Caco-2 (cell line): ENCODE measurements at regions not wholly inside any gene's neighbourhood (a gene's known extent, or its start where the extent isn't known, plus 50 kb on each side); places are given as distances from the start of the nearest gene placed in this dataset.

Experiments used
- BruUV-seq: library from RNA; stranded (reverse); fragments of 400-500 nt; replicated peaks from 2 replicates; lab custom pipeline; 2021; lab: Mats Ljungman, UMichigan
- CTCF ChIA-PET: fragments of 300-600 bp; sonication (Branson Sonifier 250); formaldehyde crosslinking; loops from one replicate; lab custom pipeline; 2022; ENCODE audit warnings: antibody characterized with exemption; lab: Charles Lee
- POLR2A ChIA-PET: fragments of 300-600 bp; sonication (Branson Sonifier 250); formaldehyde crosslinking; loops from one replicate; lab custom pipeline; 2022; ENCODE audit warnings: antibody characterized with exemption; lab: Charles Lee
- DNase-seq, 2 experiments: peaks; one replicate each; pipeline versions ENCODE4 v3.0.0 to v3.0.0-alpha.2; 2020 to 2022
- H3K27me3 ChIP-seq: replicated peaks from 2 replicates; pipeline ENCODE4 v1.6.0; 2011; ENCODE audit warnings: low read length; ENCODE audit not compliant: control insufficient read depth, insufficient read depth
- H3K36me3 ChIP-seq: 2 replicates; pipeline ENCODE4 v1.5.1; 2011; ENCODE audit warnings: low read length; ENCODE audit not compliant: control insufficient read depth, insufficient read depth
- H3K4me1 ChIP-seq: fragments of 250-450 bp; sonication (Bioruptor Pico); 2 replicates; pipeline ENCODE4 v1.5.1; 2020; ENCODE audit warnings: mild to moderate bottlenecking
- H3K4me3 ChIP-seq: 2 replicates; pipeline ENCODE4 v1.5.1; 2011; ENCODE audit warnings: low read depth, mild to moderate bottlenecking, control low read depth, low read length
- H3K9me3 ChIP-seq: fragments of 250-450 bp; sonication (Bioruptor Pico); 2 replicates; pipeline ENCODE4 v1.5.1; 2020; ENCODE audit warnings: mild to moderate bottlenecking, moderate library complexity
- H3K27ac Mint-ChIP-seq: one replicate; pipeline ENCODE4 v1.8.0; 2022; ENCODE audit warnings: mixed read lengths; ENCODE audit not compliant: unreplicated experiment
- H3K27me3 Mint-ChIP-seq: one replicate; pipeline ENCODE4 v1.8.0; 2022; ENCODE audit warnings: mixed read lengths; ENCODE audit not compliant: insufficient read depth, unreplicated experiment
- H3K36me3 Mint-ChIP-seq: one replicate; pipeline ENCODE4 v1.8.0; 2022; ENCODE audit warnings: mild to moderate bottlenecking, mixed read lengths; ENCODE audit not compliant: insufficient read depth, unreplicated experiment
- H3K4me1 Mint-ChIP-seq: one replicate; pipeline ENCODE4 v1.8.0; 2022; ENCODE audit warnings: low read depth, mixed read lengths; ENCODE audit not compliant: unreplicated experiment
- H3K4me3 Mint-ChIP-seq: one replicate; pipeline ENCODE4 v1.8.0; 2022; ENCODE audit warnings: mild to moderate bottlenecking, moderate library complexity, mixed read lengths; ENCODE audit not compliant: unreplicated experiment
- H3K9me3 Mint-ChIP-seq: one replicate; pipeline ENCODE4 v1.8.0; 2022; ENCODE audit warnings: mixed read lengths; ENCODE audit not compliant: unreplicated experiment
- intact Hi-C: fragments of 100-400 bp; cut with micrococcal nuclease; formaldehyde crosslinking; loops from one replicate; pipeline ENCODE4 v1.10.0; 2022; ENCODE audit not compliant: unreplicated experiment
- TF ChIP-seq, protein P1 (sequence below), 2 experiments: fragments of 200-600 bp in 1 of 2; IDR thresholded peaks; 1 replicate in 1 of 2; 2 replicates in 1 of 2; pipeline versions ENCODE4 v1.5.1 to v1.8.0; 2011 to 2022; ENCODE audit warnings: antibody characterized with exemption in 1 of 2, control low read depth in 1 of 2, inconsistent platforms in 1 of 2, low read depth in 1 of 2, low read length in 1 of 2, mild to moderate bottlenecking in 1 of 2, moderate library complexity in 1 of 2; ENCODE audit not compliant: insufficient read depth in 1 of 2, severe bottlenecking in 1 of 2, unreplicated experiment in 1 of 2

DNA sequence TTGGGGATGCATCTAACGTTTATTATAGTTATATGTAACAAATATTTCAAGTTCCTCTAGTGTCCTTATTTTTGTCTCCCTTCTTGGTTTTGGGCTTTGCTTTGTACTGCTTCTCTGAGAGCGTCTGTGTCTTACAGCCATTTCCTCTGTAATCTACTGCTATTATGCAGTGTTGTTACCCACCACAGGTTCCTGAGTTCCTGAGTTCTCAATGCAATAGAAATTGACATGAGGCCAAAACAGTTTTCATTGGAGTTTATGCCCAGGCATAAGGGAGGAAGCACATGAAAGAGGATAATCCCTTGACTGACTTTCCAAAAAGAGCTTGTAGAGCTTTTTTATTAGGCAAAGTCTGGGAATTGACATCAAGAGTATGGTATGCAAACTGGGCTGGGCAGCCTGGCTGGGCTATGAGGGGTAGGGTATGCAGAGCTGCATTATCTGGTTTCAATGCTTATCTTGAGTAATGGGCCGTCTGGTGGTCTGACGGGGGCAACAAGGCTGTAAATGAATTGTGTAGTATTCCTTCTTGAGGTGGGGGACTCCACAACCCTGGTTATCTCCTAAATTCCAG lies 722.5 kb upstream of the ATXN7L3B start:
- Histone ChIP-seq H3K9me3 (no peaks in the 10 kb centered on the region), H3K27me3 (no peaks in the 10 kb centered on the region), H3K4me3 (no peak overlapping the region), H3K36me3 (no peaks in the 10 kb centered on the region), H3K4me1 (no peaks in the 10 kb centered on the region)
- TF ChIP-seq, protein P1, sequence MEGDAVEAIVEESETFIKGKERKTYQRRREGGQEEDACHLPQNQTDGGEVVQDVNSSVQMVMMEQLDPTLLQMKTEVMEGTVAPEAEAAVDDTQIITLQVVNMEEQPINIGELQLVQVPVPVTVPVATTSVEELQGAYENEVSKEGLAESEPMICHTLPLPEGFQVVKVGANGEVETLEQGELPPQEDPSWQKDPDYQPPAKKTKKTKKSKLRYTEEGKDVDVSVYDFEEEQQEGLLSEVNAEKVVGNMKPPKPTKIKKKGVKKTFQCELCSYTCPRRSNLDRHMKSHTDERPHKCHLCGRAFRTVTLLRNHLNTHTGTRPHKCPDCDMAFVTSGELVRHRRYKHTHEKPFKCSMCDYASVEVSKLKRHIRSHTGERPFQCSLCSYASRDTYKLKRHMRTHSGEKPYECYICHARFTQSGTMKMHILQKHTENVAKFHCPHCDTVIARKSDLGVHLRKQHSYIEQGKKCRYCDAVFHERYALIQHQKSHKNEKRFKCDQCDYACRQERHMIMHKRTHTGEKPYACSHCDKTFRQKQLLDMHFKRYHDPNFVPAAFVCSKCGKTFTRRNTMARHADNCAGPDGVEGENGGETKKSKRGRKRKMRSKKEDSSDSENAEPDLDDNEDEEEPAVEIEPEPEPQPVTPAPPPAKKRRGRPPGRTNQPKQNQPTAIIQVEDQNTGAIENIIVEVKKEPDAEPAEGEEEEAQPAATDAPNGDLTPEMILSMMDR (IDR thresholded peaks at IDR 0.05; ENCODE audit: insufficient read depth in 1 of 2, low read depth in 1 of 2, low read length in 1 of 2, severe bottlenecking in 1 of 2, unreplicated experiment in 1 of 2): no peak
- no peaks in the 10 kb centered on the region for H3K9me3 Mint-ChIP-seq
- intact Hi-C loops: no loop called here
- no peak overlapping the region for H3K4me3 Mint-ChIP-seq
- no peak for DNase-seq
- H3K4me1 Mint-ChIP-seq: no peaks in the 10 kb centered on the region
- BruUV-seq: no TSS peak
- H3K36me3 Mint-ChIP-seq: no peaks in the 10 kb centered on the region
- H3K27me3 Mint-ChIP-seq: no peaks in the 10 kb centered on the region
- CTCF ChIA-PET: no interaction called here
- H3K27ac Mint-ChIP-seq: no peak overlapping the region
- POLR2A ChIA-PET: no interaction called here

DNA sequence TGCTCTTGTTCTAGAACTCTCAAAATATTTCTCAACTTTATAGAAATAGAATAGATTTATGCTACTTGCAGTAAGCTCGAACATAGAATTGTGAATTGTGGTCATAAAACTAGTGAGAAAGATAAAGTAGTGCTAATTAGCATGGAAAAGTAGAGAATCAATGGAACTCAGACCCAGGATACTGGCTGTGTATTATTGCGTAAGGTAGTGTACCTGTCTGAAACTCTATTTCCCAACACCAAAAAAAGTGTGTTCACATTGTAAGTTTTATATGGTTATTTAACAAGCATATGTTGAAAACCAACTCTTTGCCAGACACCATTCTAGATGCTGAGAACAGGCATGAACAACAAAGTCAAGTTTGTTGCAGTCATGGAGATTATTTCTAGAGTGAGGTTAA lies 720.5 kb upstream of the ATXN7L3B start:
- Histone ChIP-seq H3K27me3 (no peaks in the 10 kb centered on the region), H3K4me1 (no peaks in the 10 kb centered on the region), H3K4me3 (no peak overlapping the region), H3K9me3 (no peaks in the 10 kb centered on the region), H3K36me3 (no peaks in the 10 kb centered on the region)
- Mint-ChIP-seq H3K9me3 (no peaks in the 10 kb centered on the region), H3K27ac (no peak overlapping the region), H3K36me3 (no peaks in the 10 kb centered on the region), H3K4me1 (no peaks in the 10 kb centered on the region), H3K4me3 (no peak overlapping the region), H3K27me3 (no peaks in the 10 kb centered on the region)
- POLR2A ChIA-PET: no interaction called here
- CTCF ChIA-PET: no interaction called here
- no TSS peak for BruUV-seq
- TF ChIP-seq, protein P1 (IDR thresholded peaks at IDR 0.05; ENCODE audit: insufficient read depth in 1 of 2, low read depth in 1 of 2, low read length in 1 of 2, severe bottlenecking in 1 of 2, unreplicated experiment in 1 of 2): no peak
- intact Hi-C loops: no loop called here
- no peak for DNase-seq

GRCh38 chr12:73833746-73834145 lies 703.9 kb upstream of the ATXN7L3B start:
- H3K4me1 Mint-ChIP-seq: no peaks in the 10 kb centered on the region
- ChIA-PET POLR2A (no interaction called here), CTCF (no interaction called here)
- TF ChIP-seq, protein P1 (IDR thresholded peaks at IDR 0.05; ENCODE audit: insufficient read depth in 1 of 2, low read depth in 1 of 2, low read length in 1 of 2, severe bottlenecking in 1 of 2, unreplicated experiment in 1 of 2): no peak
- intact Hi-C loops: no loop called here
- no peaks in the 10 kb centered on the region for H3K9me3 Mint-ChIP-seq
- H3K36me3 ChIP-seq: no peaks in the 10 kb centered on the region
- H3K27ac Mint-ChIP-seq: no peak overlapping the region
- H3K9me3 ChIP-seq: no peaks in the 10 kb centered on the region
- no peak overlapping the region for H3K4me3 ChIP-seq
- H3K4me3 Mint-ChIP-seq: no peak overlapping the region
- no peaks in the 10 kb centered on the region for H3K27me3 Mint-ChIP-seq
- no peaks in the 10 kb centered on the region for H3K4me1 ChIP-seq
- no peaks in the 10 kb centered on the region for H3K27me3 ChIP-seq
- no peaks in the 10 kb centered on the region for H3K36me3 Mint-ChIP-seq
- no peak for DNase-seq
- BruUV-seq: no TSS peak
